ENCODE measurements at regions not wholly inside any gene's neighbourhood (a gene's known extent, or its start where the extent isn't known, plus 50 kb on each side); places are given as distances from the start of the nearest gene placed in this dataset.

- DNase-seq (ENCODE audit: low spot score) = no peak
Observed at GRCh38 chr10:131563411-131563810, 251.9 kb upstream of the TCERG1L start.

DNA sequence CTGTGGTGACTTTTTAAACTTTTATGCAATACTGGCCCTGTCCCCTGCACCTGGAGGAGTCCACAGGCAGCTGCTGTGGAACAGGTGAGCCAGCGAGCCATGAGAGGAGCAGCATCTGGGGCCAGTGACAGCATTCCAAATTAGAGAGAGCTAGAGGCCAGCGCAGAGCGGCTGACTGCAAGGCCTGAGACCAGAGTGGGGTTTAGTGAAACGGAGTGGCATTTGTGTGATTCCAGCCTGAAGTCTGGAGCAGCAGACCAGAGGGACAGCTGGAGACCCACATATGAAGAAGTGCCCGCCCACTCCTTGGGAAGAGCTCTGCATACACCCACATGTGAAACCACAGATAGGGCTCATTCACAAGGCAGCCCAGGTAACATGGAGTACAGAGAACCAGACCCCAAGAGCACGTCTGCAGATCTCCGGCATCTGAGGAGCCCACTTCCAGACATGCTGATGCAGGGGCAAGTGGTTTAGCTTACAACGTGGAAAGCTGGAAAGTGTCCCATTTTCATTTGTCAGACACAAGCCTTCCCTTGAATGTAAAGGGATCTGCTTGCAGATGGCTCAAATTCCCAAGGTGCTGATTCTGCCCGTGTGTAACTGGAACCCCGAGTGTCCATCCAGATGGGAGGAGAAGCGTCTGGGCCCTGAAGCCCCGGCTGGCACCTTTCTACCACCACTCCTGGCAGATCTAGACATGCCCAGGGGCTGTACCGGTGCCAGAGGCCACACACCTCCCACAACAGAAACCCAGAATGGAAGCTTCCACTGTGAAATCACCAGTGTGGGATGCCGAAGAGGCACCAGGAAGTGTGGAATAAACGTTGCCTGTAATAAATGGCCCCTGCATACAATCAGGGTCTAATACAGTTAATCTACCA is 256.0 kb upstream of the TCERG1L start:
- no peak for DNase-seq (ENCODE audit: low spot score)

GRCh38 chr10:131568866-131569265 is 257.3 kb upstream of the TCERG1L start:
- no peak for DNase-seq (ENCODE audit: low spot score)

DNA sequence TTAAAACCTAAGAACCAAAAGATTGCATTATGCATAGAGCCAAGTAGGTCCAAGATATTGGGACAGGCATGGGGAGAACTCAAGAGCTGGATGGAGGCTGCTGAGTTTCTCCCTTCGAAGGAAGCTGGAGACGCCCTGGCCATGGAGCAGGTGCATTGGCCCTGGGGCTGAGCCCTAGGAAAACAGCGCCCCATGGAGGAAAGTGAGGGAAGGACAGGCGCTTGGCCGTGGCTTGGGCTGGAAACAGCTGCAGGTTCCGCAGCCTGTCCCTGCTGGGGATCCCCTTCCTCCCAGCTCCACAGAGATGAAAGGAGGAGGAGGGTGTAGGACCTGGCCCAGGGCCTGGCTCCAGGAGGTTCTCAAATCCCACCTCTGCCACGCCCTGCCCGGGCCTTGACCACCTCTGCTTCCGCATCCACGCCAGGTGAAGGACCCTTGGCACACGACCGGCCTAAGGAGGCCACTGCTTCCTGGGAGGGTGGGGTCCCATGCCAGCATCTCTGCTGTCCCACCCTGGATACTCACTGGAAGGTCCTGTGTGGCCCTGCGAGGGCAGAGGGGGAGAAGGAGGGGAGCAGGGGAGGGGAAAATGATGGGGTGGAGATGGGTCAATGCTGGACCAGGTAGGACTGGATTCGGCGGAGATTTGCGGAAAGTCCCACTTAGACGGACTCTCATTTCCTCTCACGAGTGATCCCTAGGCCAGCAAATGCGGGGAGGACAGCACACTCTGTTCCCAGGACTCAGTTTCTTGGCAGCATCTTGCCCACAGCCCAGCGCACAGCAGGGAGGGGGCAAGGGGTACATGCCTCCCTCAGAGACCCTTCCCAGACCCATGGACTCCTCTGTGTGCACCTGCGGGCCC is 258.6 kb upstream of the TCERG1L start:
- DNase-seq (ENCODE audit: low spot score) = no peak

DNA sequence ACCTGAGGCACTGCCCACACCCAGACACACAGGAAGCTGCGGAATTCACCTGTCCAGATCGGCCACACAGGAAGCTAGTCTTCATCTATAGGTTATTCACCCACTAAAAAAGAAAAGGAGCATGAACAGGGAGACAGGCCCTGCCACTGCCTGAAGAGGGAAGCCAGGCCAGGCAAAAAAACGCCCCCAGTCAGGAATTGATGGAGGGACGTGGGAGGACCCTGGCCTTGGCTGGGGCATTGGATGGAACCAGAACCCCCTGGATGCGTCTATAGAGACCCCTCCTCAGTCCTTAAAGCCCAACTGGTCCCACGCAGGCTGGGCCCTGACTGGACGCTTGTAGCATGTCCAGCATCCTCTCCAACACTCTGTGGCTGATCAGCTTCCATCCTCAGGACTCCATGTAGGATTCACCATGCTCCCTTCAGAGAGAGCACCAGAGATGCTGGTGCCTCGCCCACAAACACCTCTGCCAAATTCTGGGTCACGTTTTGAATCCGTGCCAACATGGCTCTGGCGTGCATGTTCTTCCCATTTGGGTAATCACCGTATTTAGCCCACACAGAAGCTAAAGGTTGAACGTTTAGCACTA is 259.3 kb upstream of the TCERG1L start:
- no peak for DNase-seq (ENCODE audit: low spot score)

GRCh38 chr10:131571346-131571745 is 259.8 kb upstream of the TCERG1L start:
- no peak for DNase-seq (ENCODE audit: low spot score)

GRCh38 chr10:131571865-131572264 is 260.3 kb upstream of the TCERG1L start:
- DNase-seq (ENCODE audit: low spot score) = no peak

- no peak for DNase-seq (ENCODE audit: low spot score)
Observed at GRCh38 chr10:131573256-131573655, 261.7 kb upstream of the TCERG1L start.

GRCh38 chr10:131573707-131574106 is 262.2 kb upstream of the TCERG1L start:
- no peak for DNase-seq (ENCODE audit: low spot score)

GRCh38 chr10:131574363-131574706 is 262.8 kb upstream of the TCERG1L start:
- DNase-seq (ENCODE audit: low spot score) = no peak

DNA sequence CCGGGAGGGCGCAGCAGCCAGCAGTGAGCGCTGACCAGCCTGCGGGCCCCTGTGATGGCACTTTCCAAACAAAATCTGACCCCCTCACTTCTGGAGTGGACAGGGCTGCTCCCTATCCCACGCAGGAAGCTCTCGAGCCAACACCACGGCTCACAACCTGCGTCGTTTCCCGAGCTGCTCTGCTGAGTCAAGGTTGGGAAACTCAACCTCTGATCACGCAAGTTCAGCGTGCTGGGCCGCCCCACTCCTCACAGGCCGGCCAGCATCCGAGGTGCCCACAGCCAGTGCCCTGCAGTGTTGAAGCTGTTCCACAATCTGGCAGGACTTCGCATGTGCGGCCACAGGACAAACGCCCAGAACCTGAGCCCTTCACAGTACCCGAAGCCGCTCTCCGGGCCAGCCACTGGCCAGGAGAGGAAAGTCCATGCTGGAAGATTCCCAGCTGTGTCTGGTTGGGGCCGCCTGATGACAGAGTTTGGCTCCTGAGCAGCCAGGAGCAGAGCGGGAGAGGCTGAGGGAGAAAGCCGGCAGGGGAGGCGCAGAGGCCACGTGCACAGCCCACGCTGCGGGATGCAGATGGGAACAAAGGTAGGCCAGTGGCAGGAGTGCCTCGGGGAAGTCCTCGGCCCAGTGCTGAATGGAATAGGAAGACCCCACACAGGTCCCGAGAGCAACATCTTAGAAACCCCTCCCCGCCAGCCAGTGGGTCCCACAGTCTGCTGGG is 263.3 kb upstream of the TCERG1L start:
- DNase-seq (ENCODE audit: low spot score) = no peak

DNA sequence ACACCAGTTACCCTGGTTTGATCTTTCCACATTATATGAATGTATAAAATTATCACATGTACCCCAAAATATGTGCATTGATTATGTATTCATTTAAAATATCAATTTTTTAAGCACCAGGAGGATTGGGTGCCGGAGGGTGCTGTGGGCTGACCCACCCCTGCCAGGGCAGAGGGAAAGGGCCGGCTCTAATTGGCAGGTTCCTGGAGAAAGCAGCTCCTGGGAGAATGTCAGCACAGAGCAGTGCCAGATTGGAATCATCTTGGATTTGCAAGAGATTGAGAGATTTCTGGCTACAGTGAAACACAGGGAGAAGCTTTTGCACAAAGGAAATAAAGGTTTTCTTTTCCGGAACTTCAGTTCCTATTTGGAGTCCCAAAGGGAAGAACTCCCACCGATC is 264.4 kb upstream of the TCERG1L start:
- DNase-seq (ENCODE audit: low spot score) = no peak

- DNase-seq (ENCODE audit: low spot score) = no peak
Observed at GRCh38 chr10:131576341-131577177, 265.0 kb upstream of the TCERG1L start.

GRCh38 chr10:131577178-131577555 is 265.6 kb upstream of the TCERG1L start:
- no peak for DNase-seq (ENCODE audit: low spot score)

GRCh38 chr10:131577786-131578471 is 266.4 kb upstream of the TCERG1L start:
- no peak for DNase-seq (ENCODE audit: low spot score)

GRCh38 chr10:131578472-131578970 is 267.0 kb upstream of the TCERG1L start:
- DNase-seq (ENCODE audit: low spot score) = no peak

- DNase-seq (ENCODE audit: low spot score) = no peak
Observed at GRCh38 chr10:131579251-131580071, 267.9 kb upstream of the TCERG1L start.

- DNase-seq (ENCODE audit: low spot score) = no peak
Observed at GRCh38 chr10:131580076-131580652, 268.6 kb upstream of the TCERG1L start.

DNA sequence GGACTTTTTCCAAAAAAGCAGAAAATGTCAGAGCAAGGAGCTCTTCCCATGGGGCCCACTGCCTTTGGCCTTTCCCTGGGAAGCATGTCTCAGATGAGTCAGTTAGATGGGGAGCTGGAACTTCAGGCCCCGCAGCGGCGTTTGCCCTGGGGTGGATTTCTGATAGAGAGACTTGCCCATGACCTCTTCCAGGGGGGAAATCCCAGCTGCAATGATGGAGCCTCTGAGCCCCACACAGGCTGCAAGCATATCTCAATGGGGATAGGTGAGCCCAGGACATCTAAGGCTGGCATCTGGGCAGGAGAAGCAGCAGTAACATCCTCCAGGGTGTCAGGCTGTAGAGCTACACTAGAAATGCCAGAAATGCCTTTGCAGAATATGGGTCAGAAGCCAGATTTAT is 269.2 kb upstream of the TCERG1L start:
- DNase-seq (ENCODE audit: low spot score) = no peak

All from COLO829 (cell line).